PFSK-1 (cell line): ENCODE measurements at regions not wholly inside any gene's neighbourhood (a gene's known extent, or its start where the extent isn't known, plus 50 kb on each side); places are given as distances from the start of the nearest gene placed in this dataset.

Experiments
- FOXP2 ChIP-seq: optimal IDR thresholded peaks from 2 replicates; pipeline ENCODE3; 2011; ENCODE audit warnings: borderline replicate concordance, control low read depth, inconsistent platforms; ENCODE audit not compliant: insufficient read depth; ENCODE audit errors: extremely low read length, extremely low read depth
- POLR2AphosphoS5 ChIP-seq: IDR thresholded peaks from 2 replicates; pipeline ENCODE4 v1.6.1; 2012; ENCODE audit warnings: low read depth, mild to moderate bottlenecking, control low read depth, low read length, moderate library complexity

GRCh38 chr6:105836379-105836778, 249.8 kb upstream of the PRDM1 start:
- TF ChIP-seq POLR2AphosphoS5: no peak
- TF ChIP-seq FOXP2: no peak
